ENCODE measurements at regions not wholly inside any gene's neighbourhood (a gene's known extent, or its start where the extent isn't known, plus 50 kb on each side); places are given as distances from the start of the nearest gene placed in this dataset.

GRCh38 chr10:57288754-57289153, 927.7 kb upstream of the ZWINT start:
- H4K20me1 ChIP-seq (ENCODE audit: control insufficient read depth, extremely low read depth, insufficient read depth, low read length), result no peaks in the 10 kb centered on the region
- no peak for FAIRE-seq

DNA sequence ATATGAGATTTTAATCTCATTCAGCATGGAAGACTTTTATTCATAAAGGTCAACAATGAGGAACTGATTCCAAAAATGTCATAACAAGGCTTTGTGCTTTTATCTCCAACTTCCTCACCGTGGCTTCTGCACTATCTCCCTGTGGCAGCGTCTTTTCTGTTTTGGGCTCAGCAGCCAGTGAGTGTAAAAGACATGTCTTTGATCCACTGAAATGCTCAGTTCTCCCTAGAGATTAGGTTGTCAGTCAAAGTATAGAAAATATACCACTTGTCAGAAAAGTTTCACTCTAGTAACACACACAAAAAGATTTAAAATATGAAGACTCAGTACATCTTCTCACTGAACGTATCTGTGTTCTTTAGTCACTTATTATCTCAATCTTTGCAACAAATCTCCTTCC, 901.8 kb upstream of the ZWINT start:
- dilution Hi-C loops (cut with MboI; ENCODE audit: extremely low pct_ligation_motif_present, low sequenced_read_pairs), result no loop called here
- no peak overlapping the region for H3K9ac ChIP-seq (ENCODE audit: control insufficient read depth, extremely low read depth, insufficient read depth, low read length)
- H3K4me1 ChIP-seq (ENCODE audit: control insufficient read depth, extremely low read depth, insufficient read depth, low read length), result no peaks in the 10 kb centered on the region
- no peaks in the 10 kb centered on the region for H4K20me1 ChIP-seq (ENCODE audit: control insufficient read depth, extremely low read depth, insufficient read depth, low read length)
- H3K4me2 ChIP-seq (ENCODE audit: control insufficient read depth, extremely low read depth, insufficient read depth, low read depth, low read length), result no peak overlapping the region
- no peaks in the 10 kb centered on the region for H3K79me2 ChIP-seq (ENCODE audit: control insufficient read depth, insufficient read depth, low read length)
- no peak overlapping the region for H2AFZ ChIP-seq (ENCODE audit: control insufficient read depth, low read length)
- no peak for DNase-seq (ENCODE audit: low read depth, low spot score)
- H3K27ac ChIP-seq (ENCODE audit: control insufficient read depth, insufficient read depth, low read length), result no peak overlapping the region
- H3K27me3 ChIP-seq (ENCODE audit: control insufficient read depth, extremely low read depth, insufficient read depth, low read length), result no peaks in the 10 kb centered on the region
- TF ChIP-seq EZH2 (IDR thresholded peaks at IDR 0.05; ENCODE audit: low read length), result no peak
- no peak for TF ChIP-seq CTCF (optimal IDR thresholded peaks at IDR 0.05 in 1 of 3, IDR thresholded peaks at IDR 0.05 in 1 of 3, conservative IDR thresholded peaks at IDR 0.05 in 1 of 3; ENCODE audit: extremely low read depth in 1 of 3, insufficient read depth in 2 of 3, low read length in 3 of 3)
- FAIRE-seq, result no peak
- H3K9me1 ChIP-seq (ENCODE audit: control insufficient read depth, extremely low read depth, insufficient read depth, low read length), result no peaks in the 10 kb centered on the region
- H3K36me3 ChIP-seq (ENCODE audit: control insufficient read depth in 2 of 2, extremely low read depth in 1 of 2, insufficient read depth in 2 of 2, low read length in 2 of 2), result no peaks in the 10 kb centered on the region
- no peaks in the 10 kb centered on the region for H3K9me3 ChIP-seq (ENCODE audit: control insufficient read depth, low read depth, low read length)
- no peak overlapping the region for H3K4me3 ChIP-seq (ENCODE audit: control insufficient read depth in 2 of 3, extremely low read depth in 1 of 3, insufficient read depth in 2 of 3, low read depth in 1 of 3, low read length in 3 of 3)

More at GRCh38 chr10:57288754-57289153, 927.7 kb upstream of the ZWINT start:
- H3K36me3 ChIP-seq (ENCODE audit: control insufficient read depth in 2 of 2, extremely low read depth in 1 of 2, insufficient read depth in 2 of 2, low read length in 2 of 2), result no peaks in the 10 kb centered on the region
- dilution Hi-C loops (cut with MboI; ENCODE audit: extremely low pct_ligation_motif_present, low sequenced_read_pairs), result no loop called here
- no peak for TF ChIP-seq CTCF (optimal IDR thresholded peaks at IDR 0.05 in 1 of 3, IDR thresholded peaks at IDR 0.05 in 1 of 3, conservative IDR thresholded peaks at IDR 0.05 in 1 of 3; ENCODE audit: extremely low read depth in 1 of 3, insufficient read depth in 2 of 3, low read length in 3 of 3)
- no peak for TF ChIP-seq EZH2 (IDR thresholded peaks at IDR 0.05; ENCODE audit: low read length)
- no peaks in the 10 kb centered on the region for H3K9me3 ChIP-seq (ENCODE audit: control insufficient read depth, low read depth, low read length)
- no peaks in the 10 kb centered on the region for H3K4me1 ChIP-seq (ENCODE audit: control insufficient read depth, extremely low read depth, insufficient read depth, low read length)
- H3K27me3 ChIP-seq (ENCODE audit: control insufficient read depth, extremely low read depth, insufficient read depth, low read length), result no peaks in the 10 kb centered on the region
- H3K9me1 ChIP-seq (ENCODE audit: control insufficient read depth, extremely low read depth, insufficient read depth, low read length), result no peaks in the 10 kb centered on the region
- no peak overlapping the region for H3K9ac ChIP-seq (ENCODE audit: control insufficient read depth, extremely low read depth, insufficient read depth, low read length)
- DNase-seq (ENCODE audit: low read depth, low spot score), result no peak
- no peak overlapping the region for H3K4me2 ChIP-seq (ENCODE audit: control insufficient read depth, extremely low read depth, insufficient read depth, low read depth, low read length)
- no peak overlapping the region for H3K27ac ChIP-seq (ENCODE audit: control insufficient read depth, insufficient read depth, low read length)
- no peak overlapping the region for H2AFZ ChIP-seq (ENCODE audit: control insufficient read depth, low read length)
- H3K4me3 ChIP-seq (ENCODE audit: control insufficient read depth in 2 of 3, extremely low read depth in 1 of 3, insufficient read depth in 2 of 3, low read depth in 1 of 3, low read length in 3 of 3), result no peak overlapping the region
- no peaks in the 10 kb centered on the region for H3K79me2 ChIP-seq (ENCODE audit: control insufficient read depth, insufficient read depth, low read length)

Measured in keratinocyte (primary cell).